Spleen (tissue), 11 donors: ENCODE measurements at regions not wholly inside any gene's neighbourhood (a gene's known extent, or its start where the extent isn't known, plus 50 kb on each side); places are given as distances from the start of the nearest gene placed in this dataset.

Experiments
- DNase-seq: peaks from one replicate; pipeline ENCODE4 v3.0.0-alpha.2; 2020
- H3K27ac ChIP-seq, 8 donors: fragments of 200-600 bp; sonication (generic) in 7 of 8; 1 replicate in 4 of 8; 2 replicates in 4 of 8; pipeline versions ENCODE4 v1.5.0 to v1.8.0; 2016 to 2021; ENCODE audit warnings: inconsistent platforms in 4 of 8, mild to moderate bottlenecking in 4 of 8, moderate library complexity in 1 of 8
- H3K27me3 ChIP-seq, 7 donors: fragments of 200-600 bp; sonication (generic) in 6 of 7; replicated peaks in 1 of 7; 1 replicate in 4 of 7; 2 replicates in 3 of 7; pipeline versions ENCODE4 v1.5.0 to v1.8.0; 2016 to 2021; ENCODE audit warnings: inconsistent platforms in 3 of 7, mild to moderate bottlenecking in 1 of 7
- H3K36me3 ChIP-seq, 6 donors: fragments of 200-600 bp; sonication (generic) in 5 of 6; 1 replicate in 4 of 6; 2 replicates in 2 of 6; pipeline versions ENCODE4 v1.5.0 to v1.8.0; 2016 to 2021; ENCODE audit warnings: inconsistent platforms in 2 of 6
- H3K4me1 ChIP-seq, 6 donors: fragments of 200-600 bp; sonication (generic) in 5 of 6; 1 replicate in 3 of 6; 2 replicates in 3 of 6; pipeline versions ENCODE4 v1.5.0 to v1.8.0; 2016 to 2021; ENCODE audit warnings: inconsistent platforms in 3 of 6
- H3K4me3 ChIP-seq, 8 donors: fragments of 200-600 bp; sonication (generic) in 7 of 8; 1 replicate in 4 of 8; 2 replicates in 4 of 8; pipeline versions ENCODE4 v1.5.0 to v1.8.0; 2016 to 2021; ENCODE audit warnings: inconsistent platforms in 4 of 8, mild to moderate bottlenecking in 4 of 8, moderate library complexity in 2 of 8
- H3K9me3 ChIP-seq, 8 donors: fragments of 200-600 bp; sonication (generic) in 7 of 8; 1 replicate in 4 of 8; 2 replicates in 4 of 8; pipeline versions ENCODE4 v1.5.0 to v1.8.0; 2016 to 2021; ENCODE audit warnings: inconsistent platforms in 4 of 8
- CTCF ChIP-seq, 11 experiments: fragments of 200-600 bp in 7 of 11; fragments of 450-650 bp in 4 of 11; sonication (generic) in 4 of 11; IDR thresholded peaks in 8 of 11; conservative IDR thresholded peaks in 3 of 11; 1 replicate in 7 of 11; 2 replicates in 4 of 11; pipeline versions ENCODE4 v1.4.0 to v1.8.0; 2016 to 2021; ENCODE audit warnings: antibody characterized with exemption in 11 of 11, inconsistent platforms in 4 of 11, mild to moderate bottlenecking in 1 of 11
- POLR2A ChIP-seq, 3 donors: fragments of 450-650 bp; IDR thresholded peaks; one replicate each; pipeline ENCODE4 v1.5.1; 2017; ENCODE audit warnings: antibody characterized with exemption in 3 of 3, mild to moderate bottlenecking in 1 of 3
- POLR2AphosphoS5 ChIP-seq, 3 donors: sonication (generic); formaldehyde crosslinking; IDR thresholded peaks; one replicate each; pipeline ENCODE4 v1.5.1; 2017; ENCODE audit warnings: antibody characterized with exemption in 3 of 3
- WGBS, 5 donors: extraction: QIAGEN DNeasy Blood & Tissue Kit in 3 of 5; methylation state at CpG; one replicate each; pipeline versions ENCODE4 v1.1.5 to v1.1.7; 2013 to 2018; 5-methylcytosine and 5-hydroxymethylcytosine counted together
- intact Hi-C: fragments of 100-400 bp; cut with DNase I; formaldehyde crosslinking; loops from one replicate; pipeline ENCODE4 v1.15.0; 2023; ENCODE audit warnings: low total_unique reads
- donor health status: healthy with polysubstance abuse.
- donor health status: DM: no; HTN: no; CAD: no; lungs with moderate emphysema.
- donor health status: DM: no; HTN: no; CAD: no.
- donor health status: Bipolar disorder and iron deficiency.
- donor health status: healthy.
- donor health status: DM: no; HTN: no; CAD: no.
- donor health status: DM: yes; HTN: yes; CAD: no.

- H3K27ac ChIP-seq, result no peak overlapping the region
- 7 to 13% (median 12%) methylated on average over 3 of the region's 3 CpGs for WGBS, 5 donors
- no peak for DNase-seq
- H3K4me1 ChIP-seq, result no peaks in the 10 kb centered on the region
- H3K4me3 ChIP-seq, result no peak overlapping the region
- no peaks in the 10 kb centered on the region for H3K36me3 ChIP-seq
- H3K27me3 ChIP-seq, result no peaks in the 10 kb centered on the region
- intact Hi-C loops, result no loop called here
- H3K9me3 ChIP-seq, result no peaks in the 10 kb centered on the region
- TF ChIP-seq POLR2AphosphoS5 (IDR thresholded peaks at IDR 0.05), result no peak
- TF ChIP-seq CTCF (IDR thresholded peaks at IDR 0.05 in 8 of 11, conservative IDR thresholded peaks at IDR 0.05 in 3 of 11), result peak in 1 of 11 experiments; percentile 10
Measured at GRCh38 chr3:63193647-63194046, 84.5 kb upstream of the SYNPR start.

- Histone ChIP-seq H3K9me3 (no peaks in the 10 kb centered on the region), H3K27ac (no peak overlapping the region), H3K4me3 (no peak overlapping the region), H3K27me3 (no peaks in the 10 kb centered on the region), H3K36me3 (no peaks in the 10 kb centered on the region), H3K4me1 (no peaks in the 10 kb centered on the region)
- 56 to 73% (median 66%) methylated on average over 2 of the region's 2 CpGs for WGBS, 5 donors
- intact Hi-C loops, result no loop called here
- DNase-seq, result no peak
- TF ChIP-seq CTCF (IDR thresholded peaks at IDR 0.05 in 8 of 11, conservative IDR thresholded peaks at IDR 0.05 in 3 of 11) (no peak), POLR2A (IDR thresholded peaks at IDR 0.05) (no peak), POLR2AphosphoS5 (IDR thresholded peaks at IDR 0.05) (no peak)
Measured at GRCh38 chr3:63199606-63200005, 78.5 kb upstream of the SYNPR start.

GRCh38 chr3:63202529-63202928 is 75.6 kb upstream of the SYNPR start:
- H3K27ac ChIP-seq, result no peak overlapping the region
- WGBS, 5 donors, result 91 to 100% (median 97%) methylated on average over 1 of the region's 1 CpG
- no peak for DNase-seq
- no peaks in the 10 kb centered on the region for H3K36me3 ChIP-seq
- H3K4me3 ChIP-seq, result no peak overlapping the region
- H3K27me3 ChIP-seq, result peaks cover 0 to 3% (median 0%) of the 10 kb centered on the region in 7 donors
- intact Hi-C loops, result no loop called here
- H3K4me1 ChIP-seq, result no peaks in the 10 kb centered on the region
- H3K9me3 ChIP-seq, result no peaks in the 10 kb centered on the region
- no peak for TF ChIP-seq POLR2A (IDR thresholded peaks at IDR 0.05)
- no peak for TF ChIP-seq POLR2AphosphoS5 (IDR thresholded peaks at IDR 0.05)
- TF ChIP-seq CTCF (IDR thresholded peaks at IDR 0.05 in 8 of 11, conservative IDR thresholded peaks at IDR 0.05 in 3 of 11), result no peak

- Histone ChIP-seq H3K4me3 (no peak overlapping the region), H3K27ac (no peak overlapping the region), H3K4me1 (no peaks in the 10 kb centered on the region), H3K27me3 (peaks cover 0 to 3% (median 0%) of the 10 kb centered on the region in 7 donors), H3K9me3 (no peaks in the 10 kb centered on the region), H3K36me3 (no peaks in the 10 kb centered on the region)
- DNase-seq, result no peak
- TF ChIP-seq CTCF (IDR thresholded peaks at IDR 0.05 in 8 of 11, conservative IDR thresholded peaks at IDR 0.05 in 3 of 11) (no peak), POLR2A (IDR thresholded peaks at IDR 0.05) (no peak)
- intact Hi-C loops, result no loop called here
- WGBS, 5 donors, result 63 to 88% (median 82%) methylated on average over 2 of the region's 2 CpGs
Measured at GRCh38 chr3:63207066-63207590, 71.0 kb upstream of the SYNPR start.
